H1 (cell line): ENCODE measurements at regions not wholly inside any gene's neighbourhood (a gene's known extent, or its start where the extent isn't known, plus 50 kb on each side); places are given as distances from the start of the nearest gene placed in this dataset.

Experiments used
- CTCF ChIA-PET: fragments of 300-600 bp; sonication (Branson Sonifier 250); formaldehyde crosslinking; loops from one replicate; lab custom pipeline; 2021; ENCODE audit not compliant: partially characterized antibody; lab: Charles Lee
- POLR2A ChIA-PET: fragments of 300-600 bp; sonication (Branson Sonifier 250); formaldehyde crosslinking; loops from one replicate; lab custom pipeline; 2021; ENCODE audit warnings: inconsistent platforms; ENCODE audit not compliant: partially characterized antibody; lab: Charles Lee
- DNase-seq, 2 experiments: peaks; one replicate each; pipeline versions ENCODE4 v3.0.0 to v3.0.0-alpha.2; 2010 to 2022; ENCODE audit warnings: low spot score in 2 of 2, low read depth in 1 of 2, mixed read lengths in 1 of 2
- FAIRE-seq: peaks from 2 replicates; lab custom pipeline; 2011; peaks lifted over from hg19 to GRCh38; lab: Jason Lieb, UNC
- H2AFZ ChIP-seq: 2 replicates; pipeline ENCODE4 v1.8.1; 2012; ENCODE audit warnings: low read length, inconsistent platforms
- H2AK5ac ChIP-seq: 2 replicates; pipeline ENCODE4 v1.6.1; 2013; ENCODE audit warnings: low read depth, low read length
- H2BK120ac ChIP-seq: replicated peaks from 2 replicates; pipeline ENCODE3; 2013; ENCODE audit warnings: low read depth, low read length, inconsistent platforms
- H2BK12ac ChIP-seq: 2 replicates; pipeline ENCODE4 v1.6.1; 2013; ENCODE audit warnings: low read depth, low read length
- H2BK15ac ChIP-seq: 2 replicates; pipeline ENCODE4 v1.6.1; 2013; ENCODE audit warnings: low read length
- H2BK20ac ChIP-seq: 2 replicates; pipeline ENCODE4 v1.6.1; 2013; ENCODE audit warnings: low read length
- H2BK5ac ChIP-seq: 2 replicates; pipeline ENCODE4 v1.6.1; 2013; ENCODE audit warnings: low read depth, low read length
- H3K14ac ChIP-seq: 2 replicates; pipeline ENCODE4 v1.6.1; 2013; ENCODE audit warnings: inconsistent platforms; ENCODE audit not compliant: insufficient read length
- H3K18ac ChIP-seq: 2 replicates; pipeline ENCODE4 v1.6.1; 2013; ENCODE audit warnings: low read length; ENCODE audit errors: extremely low read depth
- H3K23ac ChIP-seq: 2 replicates; pipeline ENCODE4 v1.6.1; 2013; ENCODE audit warnings: inconsistent platforms; ENCODE audit not compliant: insufficient read length
- H3K23me2 ChIP-seq: 2 replicates; pipeline ENCODE4 v1.6.1; 2013; ENCODE audit warnings: low read depth, low read length
- H3K27ac ChIP-seq: 2 replicates; pipeline ENCODE4 v1.6.1; 2011; ENCODE audit warnings: low read depth, low read length, inconsistent platforms
- H3K27me3 ChIP-seq, 4 experiments: replicated peaks in 1 of 4; 1 replicate in 1 of 4; 2 replicates in 3 of 4; pipeline versions ENCODE4 v1.6.1 to v1.8.1; 2011 to 2013; ENCODE audit warnings: low read length in 3 of 4, mild to moderate bottlenecking in 3 of 4, inconsistent platforms in 2 of 4, mixed read lengths in 2 of 4, moderate library complexity in 1 of 4; ENCODE audit not compliant: control insufficient read depth in 3 of 4, insufficient read depth in 3 of 4; ENCODE audit errors: extremely low read depth in 1 of 4
- H3K36me3 ChIP-seq, 4 experiments: 2 replicates each; pipeline versions ENCODE4 v1.6.1 to v1.8.1; 2011 to 2013; ENCODE audit warnings: mild to moderate bottlenecking in 4 of 4, low read length in 3 of 4, moderate library complexity in 2 of 4, control low read depth in 1 of 4, inconsistent platforms in 1 of 4; ENCODE audit not compliant: insufficient read depth in 4 of 4, control insufficient read depth in 2 of 4
- H3K4ac ChIP-seq: replicated peaks from 2 replicates; pipeline ENCODE3; 2013; ENCODE audit warnings: low read length, low read depth, mixed read lengths, inconsistent platforms; ENCODE audit not compliant: insufficient read length
- H3K4me1 ChIP-seq, 4 experiments: replicated peaks in 1 of 4; 1 replicate in 1 of 4; 2 replicates in 3 of 4; pipeline versions ENCODE4 v1.6.1 to v1.8.1; 2011 to 2013; ENCODE audit warnings: low read length in 3 of 4, inconsistent platforms in 2 of 4, mixed read lengths in 1 of 4; ENCODE audit not compliant: insufficient read depth in 4 of 4, control insufficient read depth in 3 of 4
- H3K4me2 ChIP-seq, 2 experiments: 2 replicates each; pipeline versions ENCODE4 v1.6.1 to v1.8.1; 2011 to 2013; ENCODE audit warnings: low read depth in 2 of 2, low read length in 2 of 2, control low read depth in 1 of 2, inconsistent platforms in 1 of 2, mild to moderate bottlenecking in 1 of 2; ENCODE audit not compliant: insufficient read depth in 1 of 2
- H3K4me3 ChIP-seq, 4 experiments: fragments of 200-600, 300-600 bp in 1 of 4; sonication (generic), shearing (Covaris generic), sonication (Bioruptor Twin) in 1 of 4; 2 replicates each; pipeline versions ENCODE4 v1.5.1 to v1.8.1; 2011 to 2016; ENCODE audit warnings: low read length in 4 of 4, low read depth in 3 of 4, control low read depth in 2 of 4, inconsistent platforms in 2 of 4, mild to moderate bottlenecking in 2 of 4, mixed read lengths in 1 of 4, moderate library complexity in 1 of 4; ENCODE audit not compliant: insufficient read depth in 2 of 4; ENCODE audit errors: extremely low read depth in 1 of 4
- H3K56ac ChIP-seq: replicated peaks from 2 replicates; pipeline ENCODE3; 2013; ENCODE audit warnings: low read depth, mild to moderate bottlenecking, mixed read lengths, low read length, inconsistent platforms; ENCODE audit not compliant: insufficient read length
- H3K79me1 ChIP-seq: 2 replicates; pipeline ENCODE4 v1.6.1; 2013; ENCODE audit warnings: low read depth, low read length, control low read depth
- H3K79me2 ChIP-seq, 2 experiments: 2 replicates each; pipeline versions ENCODE4 v1.6.1 to v1.8.1; 2012 to 2013; ENCODE audit warnings: low read length in 2 of 2, mild to moderate bottlenecking in 2 of 2, inconsistent platforms in 1 of 2; ENCODE audit not compliant: insufficient read depth in 2 of 2, control insufficient read depth in 1 of 2
- H3K9ac ChIP-seq, 4 experiments: replicated peaks in 1 of 4; 1 replicate in 1 of 4; 2 replicates in 3 of 4; pipeline versions ENCODE4 v1.6.1 to v1.8.1; 2011 to 2013; ENCODE audit warnings: low read depth in 3 of 4, low read length in 3 of 4, control low read depth in 2 of 4, mild to moderate bottlenecking in 2 of 4, moderate library complexity in 2 of 4, inconsistent platforms in 1 of 4; ENCODE audit errors: extremely low read depth in 1 of 4
- H3K9me3 ChIP-seq, 2 experiments: 2 replicates each; pipeline versions ENCODE4 v1.6.1 to v1.8.1; 2012 to 2013; ENCODE audit warnings: mild to moderate bottlenecking in 2 of 2, moderate library complexity in 2 of 2, control low read depth in 1 of 2, inconsistent platforms in 1 of 2, low read depth in 1 of 2, low read length in 1 of 2, mixed read lengths in 1 of 2; ENCODE audit not compliant: insufficient read depth in 2 of 2
- H4K20me1 ChIP-seq, 2 experiments: replicated peaks in 1 of 2; 2 replicates each; pipeline versions ENCODE3 to v1.8.1; 2011 to 2013; ENCODE audit warnings: inconsistent platforms in 2 of 2, low read length in 2 of 2, mild to moderate bottlenecking in 1 of 2; ENCODE audit not compliant: insufficient read depth in 2 of 2, control insufficient read depth in 1 of 2
- H4K5ac ChIP-seq: 2 replicates; pipeline ENCODE4 v1.6.1; 2013; ENCODE audit warnings: low read length, low read depth, mixed read lengths, inconsistent platforms; ENCODE audit not compliant: insufficient read length
- H4K8ac ChIP-seq: 2 replicates; pipeline ENCODE4 v1.8.0; 2013; ENCODE audit warnings: mild to moderate bottlenecking, moderate library complexity, low read length, inconsistent platforms; ENCODE audit not compliant: insufficient read depth; ENCODE audit errors: extremely low read depth
- H4K91ac ChIP-seq: replicated peaks from 2 replicates; pipeline ENCODE3; 2013; ENCODE audit warnings: low read length, mixed read lengths, inconsistent platforms; ENCODE audit not compliant: insufficient read length
- ASH2L ChIP-seq: fragments of 200-600, 300-600 bp; sonication (generic); IDR thresholded peaks from one replicate; pipeline ENCODE4 v1.7.1; 2017; ENCODE audit warnings: low read length
- ATF2 ChIP-seq: IDR thresholded peaks from 2 replicates; pipeline ENCODE4 v1.6.1; 2012; ENCODE audit warnings: low read length, inconsistent platforms
- BACH1 ChIP-seq: IDR thresholded peaks from 2 replicates; pipeline ENCODE4 v1.6.1; 2012; ENCODE audit warnings: low read length, improper control_type of control experiment
- CBX5 ChIP-seq: fragments of 300-800, 300-1000 bp; sonication (generic); IDR thresholded peaks from 2 replicates; pipeline ENCODE4 v1.7.1; 2016; ENCODE audit warnings: antibody characterized with exemption, low read length, low read depth
- E2F6 ChIP-seq: IDR thresholded peaks from 2 replicates; pipeline ENCODE4 v1.6.1; 2012; ENCODE audit warnings: inconsistent platforms
- EZH2 ChIP-seq: fragments of 200-600 bp; sonication (generic); IDR thresholded peaks from 2 replicates; pipeline ENCODE4 v1.7.1; 2012; ENCODE audit warnings: low read depth, mild to moderate bottlenecking, moderate library complexity, low read length, inconsistent platforms; ENCODE audit not compliant: severe bottlenecking
- NANOG ChIP-seq: IDR thresholded peaks from 2 replicates; pipeline ENCODE4 v1.6.1; 2011; ENCODE audit warnings: low read length, low read depth, mild to moderate bottlenecking, inconsistent platforms; ENCODE audit not compliant: insufficient read depth, poor library complexity, severe bottlenecking
- PHF8 ChIP-seq: fragments of 200-600 bp; sonication (generic); conservative IDR thresholded peaks from 2 replicates; pipeline ENCODE4 v1.7.1; 2012; ENCODE audit warnings: low read depth, mild to moderate bottlenecking, inconsistent platforms, low read length, moderate library complexity
- RAD21 ChIP-seq, 2 experiments: IDR thresholded peaks in 1 of 2; conservative IDR thresholded peaks in 1 of 2; 2 replicates each; pipeline ENCODE4 v1.6.1; 2011; ENCODE audit warnings: low read depth in 2 of 2, low read length in 2 of 2, improper control_type of control experiment in 1 of 2, inconsistent platforms in 1 of 2, mild to moderate bottlenecking in 1 of 2, moderate library complexity in 1 of 2
- RFX5 ChIP-seq: IDR thresholded peaks from 2 replicates; pipeline ENCODE4 v1.6.1; 2011; ENCODE audit warnings: low read depth, low read length, improper control_type of control experiment, borderline replicate concordance
- WGBS, 2 experiments: shearing (Covaris generic) in 1 of 2; methylation state at CpG; one replicate each; pipeline versions ENCODE4 v1.1.6 to v1.1.7; 2013 to 2015; ENCODE audit warnings: low lambda C conversion rate in 2 of 2, mixed read lengths in 2 of 2, inconsistent platforms in 1 of 2, low coverage in 1 of 2, missing lambda C conversion rate in 1 of 2; ENCODE audit not compliant: insufficient replicate concordance in 2 of 2, insufficient coverage in 1 of 2, insufficient read length in 1 of 2; ENCODE audit errors: extremely low coverage in 1 of 2, missing lambda C conversion rate in 1 of 2; 5-methylcytosine and 5-hydroxymethylcytosine counted together

DNA sequence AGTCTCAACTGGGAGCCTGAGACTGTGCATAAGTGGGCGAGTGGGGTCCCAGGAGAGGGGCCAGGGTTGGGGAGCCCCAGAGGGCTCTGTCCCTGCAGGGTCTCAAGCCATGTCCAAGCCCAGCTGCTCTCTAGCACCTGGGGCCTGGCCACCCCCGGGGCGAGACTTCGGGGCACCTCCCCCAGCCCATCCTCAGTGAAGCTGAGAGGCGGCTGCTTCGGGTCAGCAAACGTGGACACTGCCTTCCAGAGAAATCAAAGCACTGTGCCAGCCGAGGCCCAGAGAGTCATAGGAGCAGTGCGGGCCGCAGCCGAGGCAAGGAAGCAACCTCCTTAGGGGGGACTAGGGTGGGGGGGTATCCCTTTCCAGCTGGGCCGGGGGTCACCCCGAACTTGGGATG, 77.5 kb downstream of the ENGASE start:
- Histone ChIP-seq H3K23ac (no peak overlapping the region), H3K79me2 (no peaks in the 10 kb centered on the region), H3K4me2 (peak overlapping the region in 1 of 2 experiments; percentile 40; a peak in 1 of 4 replicates), H3K4ac (peak overlapping the region; percentile 96), H3K79me1 (0 out of 2 replicates have a peak, but pooled peaks cover under 1% of the 10 kb centered on the region), H4K91ac (no peak overlapping the region), H3K27me3 (no peaks in the 10 kb centered on the region; a peak in 1 of 7 replicates), H3K36me3 (no peaks in the 10 kb centered on the region), H2BK20ac (no peak overlapping the region), H2BK15ac (no peak overlapping the region), H3K4me3 (0 out of 8 replicates have a peak overlapping the region, but pooled peaks of 1 of the 4 experiments have one; percentile 25), H2BK5ac (no peak overlapping the region), H4K8ac (no peak overlapping the region), H3K27ac (no peak overlapping the region; the same call in 1 of the 2 replicates), H3K14ac (no peak overlapping the region), H3K23me2 (no peaks in the 10 kb centered on the region), H3K56ac (no peak overlapping the region), H2BK12ac (no peak overlapping the region), H4K5ac (no peak overlapping the region), H3K9me3 (no peaks in the 10 kb centered on the region), H3K9ac (no peak overlapping the region), H2BK120ac (no peak overlapping the region), H4K20me1 (peaks cover 0 to 3% of the 10 kb centered on the region in 2 experiments), H3K18ac (no peak overlapping the region; the same call in 1 of the 2 replicates), H3K4me1 (peaks cover 0 to 29% (median 13%) of the 10 kb centered on the region in 4 experiments; a peak in 5 of 7 replicates), H2AK5ac (no peak overlapping the region), H2AFZ (no peak overlapping the region)
- POLR2A ChIA-PET, result interaction anchor here (0.7 to 1.0 kb wide), 2 partner anchors 11 to 14 kb away, joined by 3 to 4 read pairs; no protein-coding TSS in a partner anchor
- DNase-seq (no peak), FAIRE-seq (no peak)
- CTCF ChIA-PET, result interaction anchor here (0.9 to 1.9 kb wide), 9 partner anchors 12 to 245 kb away, joined by 3 to 7 read pairs (median 3); no protein-coding TSS in a partner anchor
- 47% methylated on average over 12 of the region's 13 CpGs; no CpG with 5 or more reads in 1 of the 2 experiments for WGBS, 2 experiments
- TF ChIP-seq ATF2 (no peak), RFX5 (no peak), PHF8 (no peak), ASH2L (no peak), RAD21 (IDR thresholded peaks at IDR 0.05 in 1 of 2, conservative IDR thresholded peaks at IDR 0.05 in 1 of 2; ENCODE audit: low read depth in 2 of 2, low read length in 2 of 2) (no peak), E2F6 (no peak), EZH2 (no peak), NANOG (no peak), CBX5 (no peak), BACH1 (no peak)
